ENCODE measurements at regions not wholly inside any gene's neighbourhood (a gene's known extent, or its start where the extent isn't known, plus 50 kb on each side); places are given as distances from the start of the nearest gene placed in this dataset.

DNA sequence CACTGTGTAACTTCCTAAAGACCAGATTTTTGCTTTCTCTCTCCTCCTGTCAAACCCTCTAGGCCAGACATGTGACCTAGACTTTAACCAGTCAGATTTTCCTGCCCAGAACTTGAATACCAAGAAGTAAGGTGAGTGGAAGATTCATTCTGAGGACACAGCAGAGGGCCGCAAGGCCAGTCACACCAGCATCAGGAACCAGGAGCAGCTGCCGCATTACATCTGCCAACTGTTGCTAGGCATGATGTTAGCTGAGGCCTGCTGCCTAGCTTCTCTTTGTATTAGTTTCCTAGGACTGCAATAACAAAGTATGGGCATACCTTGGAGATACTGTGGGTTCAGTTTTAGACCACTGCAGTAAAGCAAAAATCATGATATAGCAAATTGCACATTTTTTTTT lies 101.9 kb upstream of the BMP4 start:
- Mint-ChIP-seq H3K4me1 (ENCODE audit: low read depth) (no peaks in the 10 kb centered on the region), H3K36me3 (ENCODE audit: low read depth) (no peaks in the 10 kb centered on the region), H3K27me3 (no peaks in the 10 kb centered on the region), H3K27ac (no peak overlapping the region), H3K9me3 (no peaks in the 10 kb centered on the region), H3K4me3 (no peak overlapping the region)
- no peak for DNase-seq

DNA sequence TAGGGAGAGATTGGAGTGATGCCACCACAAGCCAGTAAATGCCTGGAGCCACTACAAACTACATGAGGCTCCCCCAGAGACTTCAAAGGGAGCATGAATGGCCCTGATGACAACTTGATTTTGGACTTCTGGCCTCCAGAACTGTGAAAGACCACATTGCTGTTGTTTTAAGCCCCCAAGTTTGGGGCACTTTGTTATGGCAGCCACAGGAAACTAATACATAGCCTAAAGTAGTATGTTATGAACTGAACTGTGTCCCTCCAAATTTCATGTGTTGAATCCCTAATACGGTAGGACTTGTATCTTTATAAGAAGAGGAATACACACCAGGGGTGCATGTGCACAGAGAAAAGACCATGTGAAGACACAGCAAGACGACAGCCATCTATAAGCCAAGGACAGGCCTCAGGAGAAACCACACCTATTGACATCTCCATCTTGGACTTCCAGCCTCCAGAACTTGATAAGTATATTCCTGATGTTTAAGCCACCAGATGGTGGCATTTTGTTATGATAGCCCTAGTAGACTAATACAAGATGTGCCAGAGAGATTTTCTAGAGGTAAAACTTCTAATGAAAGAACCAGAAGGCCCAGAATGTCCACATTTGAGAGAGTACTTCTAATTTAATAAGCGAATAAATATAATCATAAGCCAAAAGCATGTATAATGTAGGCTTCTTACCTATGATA lies 127.1 kb upstream of the BMP4 start:
- H3K4me3 Mint-ChIP-seq: no peak overlapping the region
- no peak overlapping the region for H3K27ac Mint-ChIP-seq
- H3K36me3 Mint-ChIP-seq (ENCODE audit: low read depth): no peaks in the 10 kb centered on the region
- no peaks in the 10 kb centered on the region for H3K9me3 Mint-ChIP-seq
- DNase-seq: no peak
- peaks cover 9% of the 10 kb centered on the region for H3K27me3 Mint-ChIP-seq
- H3K4me1 Mint-ChIP-seq (ENCODE audit: low read depth): no peaks in the 10 kb centered on the region

DNA sequence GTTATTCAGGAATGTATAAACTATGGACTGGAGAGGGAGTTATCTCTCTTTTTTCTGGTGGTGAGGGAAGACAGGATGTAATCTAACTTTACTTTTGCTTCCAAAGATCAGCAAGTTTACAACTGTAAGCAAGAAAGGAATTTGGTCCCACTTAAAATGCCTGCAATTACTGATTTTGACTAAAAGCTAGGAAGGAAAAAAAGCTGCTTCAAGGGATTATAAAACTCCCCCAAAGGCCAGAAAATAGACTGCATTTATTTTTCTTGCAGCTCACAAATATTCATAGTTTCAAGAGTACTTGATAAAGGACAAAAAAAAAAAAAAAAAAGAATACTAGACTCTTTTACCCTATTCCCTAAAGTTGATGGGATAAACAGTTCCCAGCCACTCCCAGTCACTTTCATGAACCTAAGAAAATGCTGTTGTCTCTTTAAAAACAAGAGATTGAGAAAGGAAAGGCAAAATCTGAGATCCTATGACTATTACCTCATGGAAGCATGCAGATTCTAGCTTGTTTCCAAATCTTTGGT lies 128.7 kb upstream of the BMP4 start:
- Mint-ChIP-seq H3K4me3 (no peak overlapping the region), H3K36me3 (ENCODE audit: low read depth) (no peaks in the 10 kb centered on the region), H3K27me3 (peaks cover 8% of the 10 kb centered on the region), H3K27ac (no peak overlapping the region), H3K9me3 (no peaks in the 10 kb centered on the region), H3K4me1 (ENCODE audit: low read depth) (no peaks in the 10 kb centered on the region)
- DNase-seq: no peak

DNA sequence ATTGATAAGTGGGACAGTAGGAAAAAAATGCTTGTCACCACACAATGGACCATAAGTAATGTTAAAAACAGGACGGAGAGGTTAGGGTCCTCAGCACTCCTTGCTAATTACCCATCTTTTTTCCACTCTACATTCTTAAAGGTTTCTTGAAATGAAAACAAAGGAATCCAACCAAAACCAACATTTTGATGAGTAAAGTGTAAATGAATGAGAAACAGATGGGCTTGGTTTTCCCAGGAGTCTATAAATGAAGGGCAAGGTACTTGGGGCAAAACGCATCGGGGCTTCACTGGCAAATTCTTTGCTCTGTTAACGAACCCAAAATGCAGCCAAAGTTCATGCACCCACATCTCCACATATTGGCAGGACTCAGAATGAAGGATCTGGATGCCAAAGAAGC lies 129.2 kb upstream of the BMP4 start:
- H3K27me3 Mint-ChIP-seq: peaks cover 3% of the 10 kb centered on the region
- no peaks in the 10 kb centered on the region for H3K36me3 Mint-ChIP-seq (ENCODE audit: low read depth)
- no peak for DNase-seq
- H3K27ac Mint-ChIP-seq: no peak overlapping the region
- no peaks in the 10 kb centered on the region for H3K9me3 Mint-ChIP-seq
- H3K4me1 Mint-ChIP-seq (ENCODE audit: low read depth): no peaks in the 10 kb centered on the region
- H3K4me3 Mint-ChIP-seq: no peak overlapping the region

DNA sequence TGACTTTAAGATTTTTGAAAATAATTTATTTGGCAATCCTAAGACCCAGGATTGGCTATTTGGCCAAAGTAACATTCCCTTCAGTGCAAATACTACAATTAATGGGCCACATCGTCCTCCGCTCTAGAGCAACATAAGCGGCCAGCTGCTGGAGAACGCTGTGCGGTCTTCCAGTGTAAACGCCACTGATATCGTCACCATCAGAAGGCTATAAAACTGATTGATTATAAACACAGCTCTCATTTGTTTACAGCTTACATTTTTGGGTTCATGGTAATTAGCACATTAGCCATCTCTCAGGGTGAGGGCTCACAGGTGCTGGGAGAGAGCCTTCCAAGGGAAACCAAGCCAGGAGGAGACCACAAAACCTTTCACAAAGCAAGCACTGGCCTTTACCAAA lies 130.1 kb upstream of the BMP4 start:
- Mint-ChIP-seq H3K27me3 (peaks cover 3% of the 10 kb centered on the region), H3K27ac (no peak overlapping the region), H3K4me1 (ENCODE audit: low read depth) (no peaks in the 10 kb centered on the region), H3K9me3 (no peaks in the 10 kb centered on the region), H3K36me3 (ENCODE audit: low read depth) (no peaks in the 10 kb centered on the region), H3K4me3 (no peak overlapping the region)
- DNase-seq: no peak

DNA sequence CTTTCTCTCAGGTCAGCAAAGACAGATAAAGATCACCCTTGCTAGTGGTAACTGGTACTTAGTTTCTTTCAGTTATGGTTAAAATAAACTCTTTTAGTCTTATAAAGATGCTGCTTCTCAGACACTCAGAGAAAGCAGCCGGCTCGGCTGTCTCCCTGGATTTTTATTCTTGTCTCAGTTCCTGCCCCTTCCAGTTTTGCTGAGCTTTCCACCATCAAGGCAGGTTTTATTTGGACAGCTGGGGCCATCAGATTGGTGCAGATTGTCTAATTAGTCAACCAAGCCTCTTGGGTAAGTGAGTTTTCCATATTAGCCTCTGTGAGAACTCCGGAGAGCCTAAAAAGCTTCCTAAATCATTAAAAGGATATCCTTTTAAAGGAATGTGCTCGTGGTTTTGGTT lies 130.8 kb upstream of the BMP4 start:
- H3K4me3 Mint-ChIP-seq: no peak overlapping the region
- H3K27me3 Mint-ChIP-seq: peaks cover 3% of the 10 kb centered on the region
- H3K9me3 Mint-ChIP-seq: no peaks in the 10 kb centered on the region
- H3K27ac Mint-ChIP-seq: no peak overlapping the region
- no peaks in the 10 kb centered on the region for H3K4me1 Mint-ChIP-seq (ENCODE audit: low read depth)
- H3K36me3 Mint-ChIP-seq (ENCODE audit: low read depth): no peaks in the 10 kb centered on the region
- DNase-seq: no peak

- Mint-ChIP-seq H3K4me1 (ENCODE audit: low read depth) (no peaks in the 10 kb centered on the region), H3K4me3 (no peak overlapping the region), H3K9me3 (no peaks in the 10 kb centered on the region), H3K27me3 (peaks cover 3% of the 10 kb centered on the region), H3K36me3 (ENCODE audit: low read depth) (no peaks in the 10 kb centered on the region), H3K27ac (no peak overlapping the region)
- no peak for DNase-seq
Observed at GRCh38 chr14:54088271-54088670, 131.6 kb upstream of the BMP4 start.

DNA sequence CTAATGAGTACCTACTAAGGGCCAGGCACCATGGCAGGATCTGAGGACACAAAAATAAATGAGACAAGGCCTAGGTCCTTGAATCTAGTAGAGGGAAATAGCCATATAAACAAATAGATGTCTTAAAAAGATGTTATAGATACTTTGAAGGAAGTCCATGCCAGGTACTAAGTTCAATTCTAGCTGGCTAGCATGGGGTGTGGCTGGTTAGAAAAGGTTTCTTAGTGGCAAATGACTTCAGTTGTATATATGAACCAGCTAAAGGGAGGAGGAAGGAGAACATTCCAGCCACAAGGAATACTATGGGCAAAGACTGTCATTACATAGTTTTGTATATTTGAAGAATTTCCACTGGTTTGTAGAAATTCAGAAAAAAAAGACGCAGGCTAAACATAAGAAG lies 133.6 kb upstream of the BMP4 start:
- H3K4me1 Mint-ChIP-seq (ENCODE audit: low read depth): no peaks in the 10 kb centered on the region
- H3K27me3 Mint-ChIP-seq: peaks cover 3% of the 10 kb centered on the region
- H3K4me3 Mint-ChIP-seq: no peak overlapping the region
- no peak for DNase-seq
- peaks cover 10% of the 10 kb centered on the region for H3K9me3 Mint-ChIP-seq
- H3K36me3 Mint-ChIP-seq (ENCODE audit: low read depth): no peaks in the 10 kb centered on the region
- H3K27ac Mint-ChIP-seq: no peak overlapping the region

GRCh38 chr14:54094765-54095164 lies 138.1 kb upstream of the BMP4 start:
- H3K9me3 Mint-ChIP-seq: peaks cover 10% of the 10 kb centered on the region
- H3K4me1 Mint-ChIP-seq (ENCODE audit: low read depth): no peaks in the 10 kb centered on the region
- H3K27me3 Mint-ChIP-seq: no peaks in the 10 kb centered on the region
- H3K27ac Mint-ChIP-seq: no peak overlapping the region
- H3K36me3 Mint-ChIP-seq (ENCODE audit: low read depth): no peaks in the 10 kb centered on the region
- H3K4me3 Mint-ChIP-seq: no peak overlapping the region
- no peak for DNase-seq

- Mint-ChIP-seq H3K4me1 (ENCODE audit: low read depth) (no peaks in the 10 kb centered on the region), H3K4me3 (no peak overlapping the region), H3K27ac (no peak overlapping the region), H3K36me3 (ENCODE audit: low read depth) (no peaks in the 10 kb centered on the region), H3K27me3 (no peaks in the 10 kb centered on the region), H3K9me3 (peaks cover 10% of the 10 kb centered on the region)
- DNase-seq: no peak
Observed at GRCh38 chr14:54098536-54098935, 141.9 kb upstream of the BMP4 start.

- no peak overlapping the region for H3K27ac Mint-ChIP-seq
- no peak overlapping the region for H3K4me3 Mint-ChIP-seq
- H3K9me3 Mint-ChIP-seq: no peaks in the 10 kb centered on the region
- DNase-seq: no peak
- no peaks in the 10 kb centered on the region for H3K36me3 Mint-ChIP-seq (ENCODE audit: low read depth)
- H3K4me1 Mint-ChIP-seq (ENCODE audit: low read depth): no peaks in the 10 kb centered on the region
- H3K27me3 Mint-ChIP-seq: no peaks in the 10 kb centered on the region
Observed at GRCh38 chr14:54102051-54102456, 145.4 kb upstream of the BMP4 start.

- Mint-ChIP-seq H3K27ac (no peak overlapping the region), H3K27me3 (no peaks in the 10 kb centered on the region), H3K4me3 (no peak overlapping the region), H3K9me3 (no peaks in the 10 kb centered on the region), H3K36me3 (ENCODE audit: low read depth) (no peaks in the 10 kb centered on the region), H3K4me1 (ENCODE audit: low read depth) (no peaks in the 10 kb centered on the region)
- DNase-seq: no peak
Observed at GRCh38 chr14:54102530-54102929, 145.9 kb upstream of the BMP4 start.

GRCh38 chr14:54104601-54105145 lies 148.0 kb upstream of the BMP4 start:
- H3K27ac Mint-ChIP-seq: no peak overlapping the region
- H3K27me3 Mint-ChIP-seq: no peaks in the 10 kb centered on the region
- no peaks in the 10 kb centered on the region for H3K9me3 Mint-ChIP-seq
- H3K36me3 Mint-ChIP-seq (ENCODE audit: low read depth): no peaks in the 10 kb centered on the region
- no peak for DNase-seq
- no peak overlapping the region for H3K4me3 Mint-ChIP-seq
- H3K4me1 Mint-ChIP-seq (ENCODE audit: low read depth): no peaks in the 10 kb centered on the region

DNA sequence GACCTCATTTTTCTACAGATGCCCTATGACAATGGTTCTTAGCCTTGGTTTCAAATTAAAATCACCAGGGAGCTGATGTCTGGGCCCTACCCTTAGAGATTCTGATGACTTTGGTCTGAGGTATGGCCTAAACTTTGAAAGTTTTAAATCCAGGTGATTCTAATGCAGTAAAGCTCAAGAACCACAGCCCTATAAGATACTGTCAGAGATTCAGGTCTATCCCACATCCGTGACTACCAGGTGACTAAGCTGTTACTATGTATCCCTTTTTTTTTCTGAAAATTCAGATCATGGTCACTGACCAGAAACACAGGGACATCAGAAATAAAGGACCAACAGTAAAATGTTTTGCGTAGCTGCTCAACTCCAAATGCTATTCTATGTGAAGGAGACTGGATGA lies 148.8 kb upstream of the BMP4 start:
- Mint-ChIP-seq H3K27ac (no peak overlapping the region), H3K9me3 (no peaks in the 10 kb centered on the region), H3K27me3 (peaks cover 3% of the 10 kb centered on the region), H3K4me3 (no peak overlapping the region), H3K4me1 (ENCODE audit: low read depth) (no peaks in the 10 kb centered on the region), H3K36me3 (ENCODE audit: low read depth) (no peaks in the 10 kb centered on the region)
- DNase-seq: no peak

GRCh38 chr14:54105898-54106297 lies 149.3 kb upstream of the BMP4 start:
- Mint-ChIP-seq H3K27me3 (peaks cover 3% of the 10 kb centered on the region), H3K36me3 (ENCODE audit: low read depth) (no peaks in the 10 kb centered on the region), H3K9me3 (no peaks in the 10 kb centered on the region), H3K4me3 (no peak overlapping the region), H3K27ac (no peak overlapping the region), H3K4me1 (ENCODE audit: low read depth) (no peaks in the 10 kb centered on the region)
- DNase-seq: no peak
